GM20000 (cell line): ENCODE measurements at regions not wholly inside any gene's neighbourhood (a gene's known extent, or its start where the extent isn't known, plus 50 kb on each side); places are given as distances from the start of the nearest gene placed in this dataset.

Experiments
- DNase-seq: peaks from one replicate; pipeline ENCODE4 v3.0.0; 2012; ENCODE audit warnings: low spot score
- TF ChIP-seq, protein P1 (sequence below): IDR thresholded peaks from 2 replicates; pipeline ENCODE4 v1.5.1; 2012; ENCODE audit warnings: mild to moderate bottlenecking, control low read depth; ENCODE audit errors: extremely low read depth, missing control alignments

DNA sequence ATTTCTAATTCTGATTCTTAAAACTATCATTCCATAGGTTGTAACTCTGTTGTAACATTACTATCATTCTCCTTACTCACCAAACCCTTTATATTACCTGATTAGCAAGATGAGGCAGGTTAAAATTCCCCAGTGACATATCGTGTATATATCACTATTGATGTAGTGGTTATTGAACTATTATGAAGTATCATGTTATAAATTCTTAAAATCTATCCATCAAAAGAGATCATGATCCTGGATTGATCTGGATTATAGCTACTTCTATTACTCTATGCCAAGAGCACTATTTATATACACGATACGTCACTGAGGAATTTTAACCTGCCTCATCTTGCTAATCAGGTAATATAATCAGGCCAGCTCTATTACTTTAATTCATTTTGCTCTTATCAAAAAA lies 533.9 kb downstream of the SLITRK6 start:
- no peak for DNase-seq
- TF ChIP-seq, protein P1, sequence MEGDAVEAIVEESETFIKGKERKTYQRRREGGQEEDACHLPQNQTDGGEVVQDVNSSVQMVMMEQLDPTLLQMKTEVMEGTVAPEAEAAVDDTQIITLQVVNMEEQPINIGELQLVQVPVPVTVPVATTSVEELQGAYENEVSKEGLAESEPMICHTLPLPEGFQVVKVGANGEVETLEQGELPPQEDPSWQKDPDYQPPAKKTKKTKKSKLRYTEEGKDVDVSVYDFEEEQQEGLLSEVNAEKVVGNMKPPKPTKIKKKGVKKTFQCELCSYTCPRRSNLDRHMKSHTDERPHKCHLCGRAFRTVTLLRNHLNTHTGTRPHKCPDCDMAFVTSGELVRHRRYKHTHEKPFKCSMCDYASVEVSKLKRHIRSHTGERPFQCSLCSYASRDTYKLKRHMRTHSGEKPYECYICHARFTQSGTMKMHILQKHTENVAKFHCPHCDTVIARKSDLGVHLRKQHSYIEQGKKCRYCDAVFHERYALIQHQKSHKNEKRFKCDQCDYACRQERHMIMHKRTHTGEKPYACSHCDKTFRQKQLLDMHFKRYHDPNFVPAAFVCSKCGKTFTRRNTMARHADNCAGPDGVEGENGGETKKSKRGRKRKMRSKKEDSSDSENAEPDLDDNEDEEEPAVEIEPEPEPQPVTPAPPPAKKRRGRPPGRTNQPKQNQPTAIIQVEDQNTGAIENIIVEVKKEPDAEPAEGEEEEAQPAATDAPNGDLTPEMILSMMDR, result no peak

DNA sequence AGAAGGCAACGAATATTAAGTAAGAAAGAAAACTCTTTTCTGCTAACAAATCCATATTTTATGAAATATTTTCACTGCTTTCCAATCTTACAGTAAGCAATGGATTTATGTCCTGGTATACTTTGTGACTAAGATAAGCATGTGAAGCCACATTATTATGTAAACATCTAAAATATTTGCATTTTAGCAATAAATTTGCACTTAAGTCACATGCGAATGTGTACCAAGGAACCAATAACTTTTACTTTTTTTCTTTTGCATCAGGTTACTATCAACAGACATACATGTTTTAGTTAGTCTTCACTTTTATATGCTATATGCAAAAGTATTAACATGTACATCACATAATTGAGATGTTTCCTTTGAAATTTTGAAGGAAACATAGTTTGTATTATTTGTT lies 536.7 kb downstream of the SLITRK6 start:
- DNase-seq, result no peak
- TF ChIP-seq, protein P1, result no peak

DNA sequence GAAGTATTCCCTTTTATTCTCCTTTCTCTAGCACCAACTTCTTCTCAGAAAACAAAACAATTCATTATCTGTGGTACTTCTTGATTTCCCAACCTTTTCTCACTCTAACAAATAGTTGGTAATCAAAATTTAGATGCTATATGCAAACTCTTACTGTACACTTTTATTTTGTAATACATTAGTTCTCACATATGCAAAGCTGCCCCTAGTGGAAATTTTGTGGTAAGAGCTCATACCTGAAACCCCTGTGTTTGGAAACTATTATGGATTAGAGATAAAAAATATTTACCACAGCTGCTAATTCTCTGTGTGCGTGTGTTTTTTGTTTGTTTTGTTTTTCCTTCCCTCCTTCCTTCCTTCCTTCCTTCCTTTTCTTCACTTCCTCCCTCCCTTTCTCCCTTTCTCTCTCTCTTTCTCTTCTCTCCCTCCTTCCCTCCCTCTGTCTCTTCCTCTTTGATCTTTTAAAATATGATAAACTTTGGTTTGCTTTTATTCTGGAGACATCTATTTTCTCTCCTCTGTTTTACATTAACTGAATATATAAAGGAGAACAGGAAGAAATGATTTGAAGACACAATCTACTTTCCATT lies 537.4 kb downstream of the SLITRK6 start:
- TF ChIP-seq, protein P1, result no peak
- DNase-seq, result no peak

DNA sequence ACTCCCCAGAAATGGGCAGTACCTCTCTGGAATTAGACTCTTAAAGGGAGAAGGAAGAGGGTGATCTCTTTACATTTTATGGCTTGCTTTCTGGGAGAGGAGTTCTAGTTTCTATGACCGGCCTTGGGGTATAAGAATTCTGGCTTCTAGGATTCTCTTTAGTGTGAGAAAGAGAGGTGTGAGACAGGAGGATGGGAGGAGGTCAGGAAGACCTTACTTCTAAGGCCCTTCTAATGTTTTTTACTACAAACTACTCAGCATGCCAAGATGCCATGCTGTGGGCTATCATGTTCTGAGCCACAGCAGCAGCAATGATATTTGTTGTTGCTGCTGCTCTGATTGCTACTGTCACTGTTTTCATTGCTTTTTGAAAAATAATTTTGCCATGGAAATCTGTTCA lies 538.3 kb downstream of the SLITRK6 start:
- DNase-seq, result no peak
- TF ChIP-seq, protein P1, result no peak

DNA sequence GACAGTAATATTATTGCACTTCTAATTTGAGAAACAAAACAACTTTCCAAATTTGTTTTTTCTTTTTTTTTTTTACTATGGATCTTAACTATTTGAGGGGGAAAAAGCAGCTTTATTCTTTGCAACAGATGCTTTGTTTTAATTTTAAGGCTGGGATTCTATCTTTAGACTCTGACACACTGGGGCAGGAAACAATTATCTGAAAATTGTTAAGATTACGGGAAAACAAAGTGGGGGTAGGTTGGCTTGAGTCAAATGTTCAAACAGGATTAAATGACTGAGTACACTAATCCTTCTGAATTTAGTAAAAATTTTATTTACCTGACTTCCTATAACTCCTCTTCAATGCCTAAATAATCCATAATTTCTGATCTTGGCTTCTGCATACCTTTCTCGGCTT lies 543.2 kb downstream of the SLITRK6 start:
- no peak for DNase-seq
- TF ChIP-seq, protein P1, result no peak

DNA sequence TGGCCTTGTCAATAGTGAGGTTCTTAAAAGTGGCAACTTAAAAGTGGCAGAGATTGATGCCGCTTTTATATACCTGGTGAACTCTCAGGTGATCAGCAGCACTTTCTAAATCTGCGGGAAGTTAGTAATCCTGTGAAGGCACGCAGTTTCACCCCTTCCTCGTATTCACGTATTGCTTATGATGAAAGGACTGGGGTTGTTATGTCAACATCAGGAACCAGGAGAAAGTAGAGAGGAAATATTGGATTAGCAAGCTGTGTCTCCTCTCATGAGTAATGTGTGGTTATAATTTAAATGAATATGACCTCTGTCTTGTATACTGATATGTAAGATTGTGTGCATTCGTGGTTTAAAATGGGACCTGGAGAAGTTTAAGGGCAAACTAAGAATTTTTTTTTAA lies 544.6 kb downstream of the SLITRK6 start:
- TF ChIP-seq, protein P1, result no peak
- DNase-seq, result no peak

DNA sequence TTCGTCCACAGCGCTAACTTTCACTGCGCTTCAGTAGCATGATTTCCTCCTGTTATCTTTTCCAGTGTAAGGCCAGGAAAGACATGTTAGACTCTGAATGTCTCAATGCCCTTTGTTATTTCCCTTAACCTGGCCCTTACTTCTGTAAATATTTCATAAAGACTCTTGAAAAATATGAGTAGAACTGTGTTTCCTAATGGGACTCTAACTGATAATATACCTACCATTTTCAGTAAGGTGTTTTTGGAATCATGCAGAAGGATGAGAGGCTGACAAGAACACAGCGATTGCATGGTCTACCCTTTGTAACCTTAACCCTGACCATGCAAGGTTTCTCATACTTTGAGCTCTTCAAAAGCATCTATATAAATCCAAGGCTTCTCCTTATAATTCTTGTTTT lies 550.1 kb downstream of the SLITRK6 start:
- DNase-seq, result no peak
- TF ChIP-seq, protein P1, result no peak
